ENCODE measurements at regions not wholly inside any gene's neighbourhood (a gene's known extent, or its start where the extent isn't known, plus 50 kb on each side); places are given as distances from the start of the nearest gene placed in this dataset.

DNA sequence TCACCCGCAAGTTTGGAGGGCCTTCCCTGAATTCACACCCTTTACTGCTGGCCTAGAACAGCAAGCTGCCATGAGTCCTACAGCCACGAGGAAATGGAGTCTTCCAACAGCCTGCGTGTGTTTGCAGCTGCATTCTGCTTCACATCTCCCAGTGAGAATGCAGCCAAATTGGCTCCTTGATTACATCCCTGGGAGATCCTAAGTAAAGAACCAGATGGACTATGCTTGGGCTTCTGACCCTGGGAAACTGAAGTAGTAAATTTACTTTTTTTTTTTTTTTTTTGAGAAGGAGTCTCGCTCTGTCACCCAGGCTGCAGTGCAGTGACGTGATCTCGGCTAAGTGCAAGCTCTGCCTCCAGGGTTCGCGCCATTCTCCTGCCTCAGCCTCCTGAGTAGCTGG lies 617.0 kb upstream of the CDH18 start:
- intact Hi-C loops (cut with micrococcal nuclease; ENCODE audit: unreplicated experiment) = no loop called here
- 41% methylated on average over 8 of the region's 8 CpGs for WGBS (ENCODE audit: low lambda C conversion rate)

More for the DNA sequence above, 617.0 kb upstream of the CDH18 start:
- H2AFZ ChIP-seq (ENCODE audit: low read length) = no peak overlapping the region
- no peak overlapping the region for H3K9ac ChIP-seq (ENCODE audit: insufficient read depth, low read depth, low read length)
- TF ChIP-seq MAFF (IDR thresholded peaks at IDR 0.05; ENCODE audit: low read depth, low read length) (no peak), RFXANK (CRISPR knock-in tag; IDR thresholded peaks at IDR 0.05) (no peak), ZNF230 (CRISPR knock-in tag; IDR thresholded peaks at IDR 0.05) (no peak), SP140L (CRISPR knock-in tag; IDR thresholded peaks at IDR 0.05; ENCODE audit: borderline replicate concordance) (no peak), ZNF205 (CRISPR knock-in tag; IDR thresholded peaks at IDR 0.05) (no peak), HMGA1 (CRISPR knock-in tag; conservative IDR thresholded peaks at IDR 0.05) (no peak), ZNF746 (CRISPR knock-in tag; IDR thresholded peaks at IDR 0.05) (no peak), CCAR2 (optimal IDR thresholded peaks at IDR 0.05; ENCODE audit: low read depth, low read length) (no peak)
- TF ChIP-seq, protein P1, sequence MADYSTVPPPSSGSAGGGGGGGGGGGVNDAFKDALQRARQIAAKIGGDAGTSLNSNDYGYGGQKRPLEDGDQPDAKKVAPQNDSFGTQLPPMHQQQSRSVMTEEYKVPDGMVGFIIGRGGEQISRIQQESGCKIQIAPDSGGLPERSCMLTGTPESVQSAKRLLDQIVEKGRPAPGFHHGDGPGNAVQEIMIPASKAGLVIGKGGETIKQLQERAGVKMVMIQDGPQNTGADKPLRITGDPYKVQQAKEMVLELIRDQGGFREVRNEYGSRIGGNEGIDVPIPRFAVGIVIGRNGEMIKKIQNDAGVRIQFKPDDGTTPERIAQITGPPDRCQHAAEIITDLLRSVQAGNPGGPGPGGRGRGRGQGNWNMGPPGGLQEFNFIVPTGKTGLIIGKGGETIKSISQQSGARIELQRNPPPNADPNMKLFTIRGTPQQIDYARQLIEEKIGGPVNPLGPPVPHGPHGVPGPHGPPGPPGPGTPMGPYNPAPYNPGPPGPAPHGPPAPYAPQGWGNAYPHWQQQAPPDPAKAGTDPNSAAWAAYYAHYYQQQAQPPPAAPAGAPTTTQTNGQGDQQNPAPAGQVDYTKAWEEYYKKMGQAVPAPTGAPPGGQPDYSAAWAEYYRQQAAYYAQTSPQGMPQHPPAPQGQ (CRISPR knock-in tag; IDR thresholded peaks at IDR 0.05; ENCODE audit: borderline replicate concordance) = no peak
- TF ChIP-seq, protein P2, sequence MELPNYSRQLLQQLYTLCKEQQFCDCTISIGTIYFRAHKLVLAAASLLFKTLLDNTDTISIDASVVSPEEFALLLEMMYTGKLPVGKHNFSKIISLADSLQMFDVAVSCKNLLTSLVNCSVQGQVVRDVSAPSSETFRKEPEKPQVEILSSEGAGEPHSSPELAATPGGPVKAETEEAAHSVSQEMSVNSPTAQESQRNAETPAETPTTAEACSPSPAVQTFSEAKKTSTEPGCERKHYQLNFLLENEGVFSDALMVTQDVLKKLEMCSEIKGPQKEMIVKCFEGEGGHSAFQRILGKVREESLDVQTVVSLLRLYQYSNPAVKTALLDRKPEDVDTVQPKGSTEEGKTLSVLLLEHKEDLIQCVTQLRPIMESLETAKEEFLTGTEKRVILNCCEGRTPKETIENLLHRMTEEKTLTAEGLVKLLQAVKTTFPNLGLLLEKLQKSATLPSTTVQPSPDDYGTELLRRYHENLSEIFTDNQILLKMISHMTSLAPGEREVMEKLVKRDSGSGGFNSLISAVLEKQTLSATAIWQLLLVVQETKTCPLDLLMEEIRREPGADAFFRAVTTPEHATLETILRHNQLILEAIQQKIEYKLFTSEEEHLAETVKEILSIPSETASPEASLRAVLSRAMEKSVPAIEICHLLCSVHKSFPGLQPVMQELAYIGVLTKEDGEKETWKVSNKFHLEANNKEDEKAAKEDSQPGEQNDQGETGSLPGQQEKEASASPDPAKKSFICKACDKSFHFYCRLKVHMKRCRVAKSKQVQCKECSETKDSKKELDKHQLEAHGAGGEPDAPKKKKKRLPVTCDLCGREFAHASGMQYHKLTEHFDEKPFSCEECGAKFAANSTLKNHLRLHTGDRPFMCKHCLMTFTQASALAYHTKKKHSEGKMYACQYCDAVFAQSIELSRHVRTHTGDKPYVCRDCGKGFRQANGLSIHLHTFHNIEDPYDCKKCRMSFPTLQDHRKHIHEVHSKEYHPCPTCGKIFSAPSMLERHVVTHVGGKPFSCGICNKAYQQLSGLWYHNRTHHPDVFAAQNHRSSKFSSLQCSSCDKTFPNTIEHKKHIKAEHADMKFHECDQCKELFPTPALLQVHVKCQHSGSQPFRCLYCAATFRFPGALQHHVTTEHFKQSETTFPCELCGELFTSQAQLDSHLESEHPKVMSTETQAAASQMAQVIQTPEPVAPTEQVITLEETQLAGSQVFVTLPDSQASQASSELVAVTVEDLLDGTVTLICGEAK (IDR thresholded peaks at IDR 0.05) = no peak
- TF ChIP-seq, protein P2 (CRISPR knock-in tag; IDR thresholded peaks at IDR 0.05) = no peak
- ChIA-PET CTCF (ENCODE audit: low intra/inter-chr PET ratio, low total read pairs) (no interaction called here), POLR2A (no interaction called here)
- ATAC-seq (no peak), DNase-seq (ENCODE audit: low spot score) (no peak), FAIRE-seq (no peak)
- in situ Hi-C loops (cut with HindIII; ENCODE audit: extremely low pct_ligation_motif_present, low pct_unique_long_range_greater_than_20kb) = no loop called here
- H3K27ac ChIP-seq (ENCODE audit: extremely low read length, insufficient read depth, low read length) = no peak overlapping the region
- no peaks in the 10 kb centered on the region for H3K4me1 ChIP-seq (ENCODE audit: insufficient read depth, low read length)
- H3K4me2 ChIP-seq (ENCODE audit: low read depth, low read length) = no peak overlapping the region
- no peaks in the 10 kb centered on the region for H4K20me1 ChIP-seq (ENCODE audit: insufficient read depth, low read length)
- H3K4me3 ChIP-seq (replicated peaks in 1 of 3; ENCODE audit: insufficient read depth in 1 of 3, low read depth in 2 of 3, low read length in 3 of 3) = no peak overlapping the region
- H3K27me3 ChIP-seq (ENCODE audit: control insufficient read depth in 1 of 2, insufficient read depth in 2 of 2, low read length in 2 of 2) = no peaks in the 10 kb centered on the region; a peak in 1 of 5 replicates
- BruUV-seq (replicated peaks) = no TSS peak
- peaks cover 12% of the 10 kb centered on the region; the same call in 1 of the 2 replicates for H3K9me3 ChIP-seq (ENCODE audit: low read length)
- H3K79me2 ChIP-seq (ENCODE audit: insufficient read depth, low read length) = no peaks in the 10 kb centered on the region
- H3K36me3 ChIP-seq (replicated peaks in 1 of 2; ENCODE audit: control insufficient read depth in 1 of 2, insufficient read depth in 2 of 2, low read length in 2 of 2) = no peaks in the 10 kb centered on the region
